PFSK-1 (cell line): ENCODE measurements at regions not wholly inside any gene's neighbourhood (a gene's known extent, or its start where the extent isn't known, plus 50 kb on each side); places are given as distances from the start of the nearest gene placed in this dataset.

Source experiments
- FOXP2 ChIP-seq: optimal IDR thresholded peaks from 2 replicates; pipeline ENCODE3; 2011; ENCODE audit warnings: borderline replicate concordance, control low read depth, inconsistent platforms; ENCODE audit not compliant: insufficient read depth; ENCODE audit errors: extremely low read length, extremely low read depth
- POLR2AphosphoS5 ChIP-seq: IDR thresholded peaks from 2 replicates; pipeline ENCODE4 v1.6.1; 2012; ENCODE audit warnings: low read depth, mild to moderate bottlenecking, control low read depth, low read length, moderate library complexity
- TAF1 ChIP-seq: IDR thresholded peaks from 2 replicates; pipeline ENCODE4 v1.6.1; 2012; ENCODE audit warnings: low read length, control low read depth, borderline replicate concordance; ENCODE audit not compliant: insufficient read depth
- TF ChIP-seq, protein P1 (sequence below), 2 experiments: IDR thresholded peaks; 2 replicates each; pipeline versions ENCODE4 v1.6.1 to v1.8.0; 2011 to 2012; ENCODE audit warnings: low read depth in 2 of 2, low read length in 2 of 2, control low read depth in 1 of 2, inconsistent platforms in 1 of 2, mild to moderate bottlenecking in 1 of 2, moderate library complexity in 1 of 2; ENCODE audit not compliant: insufficient read depth in 1 of 2

DNA sequence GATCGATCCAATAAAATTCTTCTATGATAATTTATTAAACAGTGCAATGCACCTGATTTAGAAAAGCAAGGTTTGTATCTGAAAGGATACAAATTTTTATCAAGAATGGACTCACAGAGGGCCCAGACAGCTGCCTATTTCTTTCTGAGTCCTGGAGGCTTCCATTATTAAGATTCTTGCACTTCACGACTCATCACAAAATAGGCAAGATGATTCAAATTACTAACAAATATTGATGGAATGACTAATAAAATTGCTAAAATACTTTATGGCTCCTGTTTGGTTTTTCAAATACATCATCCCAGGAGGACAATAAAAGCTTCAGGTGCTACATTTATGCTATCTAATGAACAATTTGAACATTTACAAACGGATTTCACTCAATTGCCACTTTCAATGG, 483.0 kb upstream of the AGTR1 start:
- TF ChIP-seq POLR2AphosphoS5: no peak
- TF ChIP-seq, protein P1, sequence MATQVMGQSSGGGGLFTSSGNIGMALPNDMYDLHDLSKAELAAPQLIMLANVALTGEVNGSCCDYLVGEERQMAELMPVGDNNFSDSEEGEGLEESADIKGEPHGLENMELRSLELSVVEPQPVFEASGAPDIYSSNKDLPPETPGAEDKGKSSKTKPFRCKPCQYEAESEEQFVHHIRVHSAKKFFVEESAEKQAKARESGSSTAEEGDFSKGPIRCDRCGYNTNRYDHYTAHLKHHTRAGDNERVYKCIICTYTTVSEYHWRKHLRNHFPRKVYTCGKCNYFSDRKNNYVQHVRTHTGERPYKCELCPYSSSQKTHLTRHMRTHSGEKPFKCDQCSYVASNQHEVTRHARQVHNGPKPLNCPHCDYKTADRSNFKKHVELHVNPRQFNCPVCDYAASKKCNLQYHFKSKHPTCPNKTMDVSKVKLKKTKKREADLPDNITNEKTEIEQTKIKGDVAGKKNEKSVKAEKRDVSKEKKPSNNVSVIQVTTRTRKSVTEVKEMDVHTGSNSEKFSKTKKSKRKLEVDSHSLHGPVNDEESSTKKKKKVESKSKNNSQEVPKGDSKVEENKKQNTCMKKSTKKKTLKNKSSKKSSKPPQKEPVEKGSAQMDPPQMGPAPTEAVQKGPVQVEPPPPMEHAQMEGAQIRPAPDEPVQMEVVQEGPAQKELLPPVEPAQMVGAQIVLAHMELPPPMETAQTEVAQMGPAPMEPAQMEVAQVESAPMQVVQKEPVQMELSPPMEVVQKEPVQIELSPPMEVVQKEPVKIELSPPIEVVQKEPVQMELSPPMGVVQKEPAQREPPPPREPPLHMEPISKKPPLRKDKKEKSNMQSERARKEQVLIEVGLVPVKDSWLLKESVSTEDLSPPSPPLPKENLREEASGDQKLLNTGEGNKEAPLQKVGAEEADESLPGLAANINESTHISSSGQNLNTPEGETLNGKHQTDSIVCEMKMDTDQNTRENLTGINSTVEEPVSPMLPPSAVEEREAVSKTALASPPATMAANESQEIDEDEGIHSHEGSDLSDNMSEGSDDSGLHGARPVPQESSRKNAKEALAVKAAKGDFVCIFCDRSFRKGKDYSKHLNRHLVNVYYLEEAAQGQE (IDR thresholded peaks at IDR 0.05; ENCODE audit: insufficient read depth in 1 of 2, low read depth in 2 of 2, low read length in 2 of 2): no peak
- no peak for TF ChIP-seq TAF1
- TF ChIP-seq FOXP2: no peak
